Rectal smooth muscle tissue (tissue), 1 donor: ENCODE measurements at regions not wholly inside any gene's neighbourhood (a gene's known extent, or its start where the extent isn't known, plus 50 kb on each side); places are given as distances from the start of the nearest gene placed in this dataset.

Source experiments
- H3K27ac ChIP-seq: one replicate; pipeline ENCODE4 v1.7.0; 2013; ENCODE audit warnings: low read depth, low read length, inconsistent platforms
- H3K27me3 ChIP-seq: one replicate; pipeline ENCODE4 v1.7.0; 2013; ENCODE audit warnings: low read length; ENCODE audit not compliant: control insufficient read depth, insufficient read depth
- H3K36me3 ChIP-seq: one replicate; pipeline ENCODE4 v1.7.0; 2013; ENCODE audit warnings: low read length; ENCODE audit not compliant: control insufficient read depth, insufficient read depth
- H3K4me1 ChIP-seq: one replicate; pipeline ENCODE4 v1.7.0; 2013; ENCODE audit warnings: low read length; ENCODE audit not compliant: control insufficient read depth, insufficient read depth
- H3K4me3 ChIP-seq: one replicate; pipeline ENCODE4 v1.7.0; 2013; ENCODE audit warnings: low read length
- H3K9ac ChIP-seq: one replicate; pipeline ENCODE4 v1.7.0; 2013; ENCODE audit warnings: low read length

- Histone ChIP-seq H3K36me3 (no peaks in the 10 kb centered on the region), H3K9ac (no peak overlapping the region), H3K27me3 (no peaks in the 10 kb centered on the region), H3K4me1 (no peaks in the 10 kb centered on the region), H3K4me3 (no peak overlapping the region), H3K27ac (no peak overlapping the region)
Measured at GRCh38 chr18:45173327-45173726, 441.9 kb upstream of the SLC14A2 start.

DNA sequence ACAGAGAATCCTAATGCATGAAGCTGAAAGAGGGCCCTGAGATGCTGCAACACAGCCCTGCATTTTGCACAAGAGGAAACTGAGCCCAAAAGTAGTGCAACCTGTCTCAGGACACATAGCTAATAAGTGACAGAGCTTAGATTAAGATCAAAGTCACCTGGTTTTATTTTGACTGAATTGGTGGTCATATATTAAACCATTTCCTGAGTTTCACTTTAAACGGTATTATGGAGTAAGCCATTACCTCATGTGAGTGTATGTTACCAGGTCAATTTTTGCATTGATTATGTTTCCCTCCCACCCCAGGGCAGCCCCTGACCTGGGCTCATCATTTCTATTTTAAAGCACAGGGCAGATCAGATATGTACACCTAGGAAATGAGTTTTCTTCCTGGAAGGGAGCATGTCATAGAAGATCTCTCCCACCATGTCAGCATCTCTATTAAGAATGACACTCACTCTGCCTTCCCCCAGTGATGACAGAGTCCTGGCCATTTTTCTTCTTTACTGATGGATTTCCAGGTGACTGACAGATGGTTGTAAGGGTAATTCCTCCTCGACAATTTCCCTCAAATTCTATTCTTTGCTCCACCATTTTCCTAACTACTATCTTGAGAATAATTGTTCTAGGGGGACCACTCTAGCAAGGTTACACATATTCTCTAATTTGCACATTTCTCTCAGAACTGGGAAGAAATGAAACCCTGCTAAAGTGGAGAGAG is 441.3 kb upstream of the SLC14A2 start:
- no peaks in the 10 kb centered on the region for H3K27me3 ChIP-seq
- no peak overlapping the region for H3K27ac ChIP-seq
- no peaks in the 10 kb centered on the region for H3K36me3 ChIP-seq
- no peak overlapping the region for H3K4me3 ChIP-seq
- no peak overlapping the region for H3K9ac ChIP-seq
- H3K4me1 ChIP-seq: no peaks in the 10 kb centered on the region

DNA sequence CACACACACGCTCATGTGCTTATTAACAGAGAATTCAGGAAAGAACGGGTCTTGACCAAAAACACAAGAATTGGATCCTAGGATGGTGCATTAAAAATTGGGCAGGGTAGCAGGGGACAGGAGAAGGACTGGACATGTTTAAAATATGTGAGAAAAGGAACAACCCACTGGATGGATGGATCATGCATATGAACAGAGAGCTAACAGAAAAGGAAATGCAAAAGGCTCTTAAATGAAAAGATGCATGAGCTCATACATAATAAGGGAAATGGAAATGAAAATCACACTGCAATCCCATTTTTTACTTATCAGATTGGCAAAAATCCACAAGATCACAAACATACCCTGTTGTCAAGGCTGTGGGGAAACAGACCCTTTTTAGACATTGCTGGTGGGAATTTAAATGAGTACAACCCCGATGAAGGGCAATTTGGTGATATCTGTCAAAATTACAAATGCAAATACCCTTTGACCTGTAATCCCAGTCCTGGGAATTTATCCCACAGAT is 440.6 kb upstream of the SLC14A2 start:
- H3K27ac ChIP-seq: no peak overlapping the region
- no peaks in the 10 kb centered on the region for H3K4me1 ChIP-seq
- no peaks in the 10 kb centered on the region for H3K36me3 ChIP-seq

GRCh38 chr18:45175511-45175910 is 439.8 kb upstream of the SLC14A2 start:
- no peak overlapping the region for H3K4me3 ChIP-seq
- H3K27me3 ChIP-seq: no peaks in the 10 kb centered on the region
- no peak overlapping the region for H3K27ac ChIP-seq
- H3K36me3 ChIP-seq: no peaks in the 10 kb centered on the region
- no peaks in the 10 kb centered on the region for H3K4me1 ChIP-seq
- no peak overlapping the region for H3K9ac ChIP-seq

More for the DNA sequence above, 440.6 kb upstream of the SLC14A2 start:
- H3K4me3 ChIP-seq: no peak overlapping the region
- H3K9ac ChIP-seq: no peak overlapping the region
- H3K27me3 ChIP-seq: no peaks in the 10 kb centered on the region

GRCh38 chr18:45186832-45187231 is 428.4 kb upstream of the SLC14A2 start:
- no peaks in the 10 kb centered on the region for H3K36me3 ChIP-seq
- no peak overlapping the region for H3K9ac ChIP-seq
- no peaks in the 10 kb centered on the region for H3K4me1 ChIP-seq
- H3K27ac ChIP-seq: no peak overlapping the region
- H3K4me3 ChIP-seq: no peak overlapping the region
- H3K27me3 ChIP-seq: no peaks in the 10 kb centered on the region

DNA sequence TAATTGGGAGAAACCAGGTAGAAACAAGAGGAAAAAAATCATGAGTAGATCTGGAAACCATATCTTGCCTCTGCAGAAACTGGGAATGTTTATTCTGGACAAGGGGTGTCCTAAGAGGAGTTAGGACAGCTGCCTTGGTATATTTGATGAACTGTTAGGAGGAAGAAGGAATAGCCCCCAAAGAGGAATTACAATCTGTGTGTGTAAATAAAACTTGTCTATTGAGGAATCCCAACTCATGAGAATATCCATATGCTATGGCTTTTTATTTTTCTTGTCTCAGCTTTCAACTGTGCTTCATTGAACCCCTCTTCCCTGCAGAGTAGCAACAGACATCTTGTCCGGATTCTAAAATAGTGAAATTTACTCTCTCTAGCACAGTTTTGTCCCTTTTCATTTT is 423.5 kb upstream of the SLC14A2 start:
- H3K36me3 ChIP-seq: no peaks in the 10 kb centered on the region
- no peaks in the 10 kb centered on the region for H3K4me1 ChIP-seq
- no peak overlapping the region for H3K4me3 ChIP-seq
- H3K27ac ChIP-seq: no peak overlapping the region
- no peak overlapping the region for H3K9ac ChIP-seq
- H3K27me3 ChIP-seq: no peaks in the 10 kb centered on the region

- Histone ChIP-seq H3K27me3 (no peaks in the 10 kb centered on the region), H3K4me1 (no peaks in the 10 kb centered on the region), H3K27ac (no peak overlapping the region), H3K4me3 (no peak overlapping the region), H3K36me3 (no peaks in the 10 kb centered on the region), H3K9ac (no peak overlapping the region)
Measured at GRCh38 chr18:45197526-45197970, 417.7 kb upstream of the SLC14A2 start.

DNA sequence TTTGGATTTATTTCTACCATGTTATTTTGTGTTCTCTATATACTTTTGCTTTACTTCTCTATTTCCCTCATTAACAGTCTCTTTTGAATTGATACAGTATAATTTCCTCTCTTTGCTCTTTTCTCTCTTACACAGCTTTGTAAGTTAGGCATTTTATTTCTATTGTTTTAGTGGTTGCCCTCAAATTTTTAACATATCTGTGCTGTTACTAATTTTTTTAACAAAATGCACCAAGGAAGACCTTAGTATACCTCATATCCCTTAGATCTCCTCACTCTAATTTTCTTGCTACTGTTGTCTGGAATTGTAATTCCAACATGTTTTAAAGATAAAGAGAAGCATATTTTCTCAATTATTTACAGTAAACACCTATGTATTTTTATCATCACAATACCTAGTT is 416.8 kb upstream of the SLC14A2 start:
- Histone ChIP-seq H3K36me3 (no peaks in the 10 kb centered on the region), H3K9ac (no peak overlapping the region), H3K4me1 (no peaks in the 10 kb centered on the region), H3K4me3 (no peak overlapping the region), H3K27me3 (no peaks in the 10 kb centered on the region), H3K27ac (no peak overlapping the region)

DNA sequence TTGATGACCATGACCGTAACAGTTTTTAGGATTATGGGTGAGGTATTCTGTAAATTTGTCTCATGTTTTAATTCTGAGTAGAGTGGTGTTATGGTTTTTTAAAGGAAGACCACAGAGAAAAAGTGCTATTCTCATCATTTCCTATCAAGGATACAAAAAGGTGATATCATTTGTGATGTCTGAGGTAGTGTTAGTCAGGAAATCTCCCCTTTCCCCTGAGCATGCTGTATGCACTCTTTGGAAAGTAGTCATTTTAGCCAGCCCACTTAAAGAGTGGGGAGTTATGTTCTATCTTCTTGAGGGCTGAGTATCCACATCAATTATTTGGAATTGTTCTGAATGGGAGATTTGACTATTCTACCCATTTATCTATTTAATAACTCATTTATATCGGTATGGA is 414.2 kb upstream of the SLC14A2 start:
- H3K4me1 ChIP-seq: no peaks in the 10 kb centered on the region
- H3K36me3 ChIP-seq: no peaks in the 10 kb centered on the region
- H3K4me3 ChIP-seq: no peak overlapping the region
- no peak overlapping the region for H3K9ac ChIP-seq
- H3K27ac ChIP-seq: no peak overlapping the region
- no peaks in the 10 kb centered on the region for H3K27me3 ChIP-seq

DNA sequence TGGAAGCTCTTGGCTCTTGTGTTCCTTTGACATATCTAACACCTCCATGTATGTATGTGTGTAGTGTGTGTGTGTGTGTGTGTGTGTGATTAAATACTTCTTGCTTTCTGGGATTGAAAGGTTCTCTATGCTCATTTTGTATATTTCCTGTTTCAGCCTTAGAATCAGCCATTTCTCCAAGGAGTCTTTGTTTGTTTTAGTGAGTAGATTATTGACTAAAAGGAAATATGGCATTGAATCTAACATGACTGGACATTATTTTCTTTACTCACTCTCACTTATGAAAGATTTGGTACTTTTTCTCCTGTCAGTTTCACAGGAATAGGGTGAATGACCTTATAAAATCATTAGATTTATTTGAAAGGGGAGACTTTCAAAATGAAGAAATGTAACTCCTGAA is 413.8 kb upstream of the SLC14A2 start:
- Histone ChIP-seq H3K4me3 (no peak overlapping the region), H3K4me1 (no peaks in the 10 kb centered on the region), H3K27me3 (no peaks in the 10 kb centered on the region), H3K27ac (no peak overlapping the region), H3K36me3 (no peaks in the 10 kb centered on the region), H3K9ac (no peak overlapping the region)

DNA sequence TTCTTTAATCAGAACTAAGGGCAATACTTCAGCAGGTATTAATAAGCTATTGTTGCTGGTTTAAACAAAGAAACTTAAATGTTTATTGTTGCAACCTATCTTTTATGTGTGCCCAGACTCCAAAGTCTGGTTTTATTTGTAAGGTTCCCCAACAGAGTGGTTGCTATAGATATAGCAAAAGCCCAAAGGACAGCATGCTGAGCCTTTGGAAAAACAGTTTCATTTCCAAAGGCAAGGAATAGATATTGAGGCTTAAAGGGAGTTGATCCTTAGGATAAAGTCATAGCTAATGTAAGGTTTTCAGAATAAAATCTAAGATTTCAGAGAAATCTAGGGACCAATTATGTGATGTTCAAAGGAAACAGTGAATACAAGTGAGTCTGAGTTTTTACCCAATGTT is 413.2 kb upstream of the SLC14A2 start:
- Histone ChIP-seq H3K27me3 (no peaks in the 10 kb centered on the region), H3K9ac (no peak overlapping the region), H3K27ac (no peak overlapping the region), H3K4me1 (no peaks in the 10 kb centered on the region), H3K4me3 (no peak overlapping the region), H3K36me3 (no peaks in the 10 kb centered on the region)

- H3K27me3 ChIP-seq: no peaks in the 10 kb centered on the region
- no peaks in the 10 kb centered on the region for H3K36me3 ChIP-seq
- H3K27ac ChIP-seq: no peak overlapping the region
- no peak overlapping the region for H3K4me3 ChIP-seq
- no peaks in the 10 kb centered on the region for H3K4me1 ChIP-seq
- H3K9ac ChIP-seq: no peak overlapping the region
Measured at GRCh38 chr18:45203677-45204076, 411.6 kb upstream of the SLC14A2 start.

DNA sequence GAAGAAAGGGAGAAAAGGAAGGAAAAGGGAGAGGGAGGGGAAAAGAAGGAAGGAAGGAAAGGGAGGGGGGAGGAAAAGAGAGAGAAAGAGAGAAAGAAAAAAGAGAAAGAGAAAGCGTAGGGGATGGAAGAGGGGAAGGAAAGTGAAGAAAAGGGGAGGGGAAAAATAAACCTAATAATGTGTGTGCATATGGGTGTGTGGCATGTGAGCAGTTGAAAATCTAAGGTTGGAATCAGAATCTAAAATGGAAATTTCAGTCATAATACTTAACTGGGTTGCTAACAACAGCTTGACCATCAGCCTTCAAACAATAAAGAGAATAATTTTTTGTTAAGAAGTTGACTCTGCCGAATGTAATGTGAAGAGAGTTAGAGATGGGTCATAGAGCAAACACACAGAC is 407.9 kb upstream of the SLC14A2 start:
- Histone ChIP-seq H3K27ac (no peak overlapping the region), H3K27me3 (no peaks in the 10 kb centered on the region), H3K36me3 (no peaks in the 10 kb centered on the region), H3K4me1 (no peaks in the 10 kb centered on the region), H3K9ac (no peak overlapping the region), H3K4me3 (no peak overlapping the region)
